ENCODE measurements at regions not wholly inside any gene's neighbourhood (a gene's known extent, or its start where the extent isn't known, plus 50 kb on each side); places are given as distances from the start of the nearest gene placed in this dataset.

GRCh38 chr3:18228060-18228459 lies 197.1 kb downstream of the SATB1 start:
- DNase-seq = no peak
- TF ChIP-seq, protein P1, sequence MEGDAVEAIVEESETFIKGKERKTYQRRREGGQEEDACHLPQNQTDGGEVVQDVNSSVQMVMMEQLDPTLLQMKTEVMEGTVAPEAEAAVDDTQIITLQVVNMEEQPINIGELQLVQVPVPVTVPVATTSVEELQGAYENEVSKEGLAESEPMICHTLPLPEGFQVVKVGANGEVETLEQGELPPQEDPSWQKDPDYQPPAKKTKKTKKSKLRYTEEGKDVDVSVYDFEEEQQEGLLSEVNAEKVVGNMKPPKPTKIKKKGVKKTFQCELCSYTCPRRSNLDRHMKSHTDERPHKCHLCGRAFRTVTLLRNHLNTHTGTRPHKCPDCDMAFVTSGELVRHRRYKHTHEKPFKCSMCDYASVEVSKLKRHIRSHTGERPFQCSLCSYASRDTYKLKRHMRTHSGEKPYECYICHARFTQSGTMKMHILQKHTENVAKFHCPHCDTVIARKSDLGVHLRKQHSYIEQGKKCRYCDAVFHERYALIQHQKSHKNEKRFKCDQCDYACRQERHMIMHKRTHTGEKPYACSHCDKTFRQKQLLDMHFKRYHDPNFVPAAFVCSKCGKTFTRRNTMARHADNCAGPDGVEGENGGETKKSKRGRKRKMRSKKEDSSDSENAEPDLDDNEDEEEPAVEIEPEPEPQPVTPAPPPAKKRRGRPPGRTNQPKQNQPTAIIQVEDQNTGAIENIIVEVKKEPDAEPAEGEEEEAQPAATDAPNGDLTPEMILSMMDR (IDR thresholded peaks at IDR 0.05) = no peak
- no peak for TF ChIP-seq POLR2A (IDR thresholded peaks at IDR 0.05)
- H3K27ac ChIP-seq = no peak overlapping the region
- no peaks in the 10 kb centered on the region for H3K27me3 ChIP-seq
- no peak overlapping the region for H3K4me3 ChIP-seq (replicated peaks in 1 of 3)
- H3K36me3 ChIP-seq = no peaks in the 10 kb centered on the region
- WGBS, 2 donors = 75 to 81% methylated on average over 1 of the region's 1 CpG
- no peaks in the 10 kb centered on the region for H3K4me1 ChIP-seq
- intact Hi-C loops (cut with DNase I) = no loop called here
- H3K9me3 ChIP-seq = no peaks in the 10 kb centered on the region

- TF ChIP-seq, protein P1 (IDR thresholded peaks at IDR 0.05) = no peak
- no peak for TF ChIP-seq POLR2A (IDR thresholded peaks at IDR 0.05)
- WGBS, 2 donors = 60 to 68% methylated on average over 3 of the region's 3 CpGs
- H3K9me3 ChIP-seq = no peaks in the 10 kb centered on the region
- H3K4me1 ChIP-seq = no peaks in the 10 kb centered on the region
- intact Hi-C loops (cut with DNase I) = no loop called here
- no peak overlapping the region for H3K4me3 ChIP-seq (replicated peaks in 1 of 3)
- no peaks in the 10 kb centered on the region for H3K27me3 ChIP-seq
- no peak overlapping the region for H3K27ac ChIP-seq
- no peak for DNase-seq
- no peaks in the 10 kb centered on the region for H3K36me3 ChIP-seq
These were observed 199.4 kb downstream of the SATB1 start for GRCh38 chr3:18225709-18226108.

DNA sequence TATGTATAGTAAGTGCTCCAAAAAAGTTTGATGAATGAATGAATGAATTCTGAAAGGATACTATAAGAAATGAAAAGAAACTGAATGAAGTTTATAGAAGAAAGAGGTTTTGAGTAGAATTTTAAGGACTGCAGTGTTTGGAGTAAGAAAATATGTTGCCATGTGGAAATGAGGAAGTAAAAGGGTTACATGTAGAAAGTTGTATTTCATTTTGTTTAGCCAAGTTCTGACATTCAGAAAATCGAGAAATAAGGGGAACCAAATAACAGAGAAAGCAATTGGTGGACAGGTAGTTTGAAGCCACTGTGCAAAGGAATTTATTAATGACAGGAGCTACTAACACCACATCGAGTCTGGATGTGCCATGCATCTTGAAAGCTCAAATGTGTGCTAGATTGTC lies 200.7 kb downstream of the SATB1 start:
- TF ChIP-seq, protein P1 (IDR thresholded peaks at IDR 0.05) = no peak
- Histone ChIP-seq H3K27me3 (no peaks in the 10 kb centered on the region), H3K9me3 (no peaks in the 10 kb centered on the region), H3K27ac (no peak overlapping the region), H3K36me3 (no peaks in the 10 kb centered on the region), H3K4me1 (no peaks in the 10 kb centered on the region), H3K4me3 (replicated peaks in 1 of 3) (no peak overlapping the region)
- WGBS, 2 donors = 65 to 73% methylated on average over 2 of the region's 2 CpGs
- intact Hi-C loops (cut with DNase I) = no loop called here
- no peak for DNase-seq

DNA sequence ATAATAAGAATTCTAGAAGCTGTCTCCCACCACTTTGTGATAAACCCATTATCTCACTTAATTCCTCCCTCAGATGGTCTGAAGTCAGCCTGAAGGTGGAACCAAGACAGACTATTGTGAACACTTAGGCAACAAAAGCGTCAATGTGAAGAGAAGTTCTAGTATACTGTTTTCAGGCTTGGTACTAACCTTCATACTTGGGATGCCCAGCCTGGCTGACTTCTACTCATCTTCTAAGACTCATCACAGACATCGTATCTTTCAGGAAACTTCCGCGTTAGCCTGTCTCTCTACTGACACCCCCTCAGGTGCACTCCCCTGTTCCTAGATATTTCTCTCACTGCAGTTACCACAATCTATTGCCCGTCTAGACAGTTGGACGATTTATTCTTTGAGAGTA lies 201.2 kb downstream of the SATB1 start:
- intact Hi-C loops (cut with DNase I) = no loop called here

GRCh38 chr3:18223571-18223970 lies 201.6 kb downstream of the SATB1 start:
- intact Hi-C loops (cut with DNase I) = no loop called here
- no peak for DNase-seq
- Histone ChIP-seq H3K27me3 (no peaks in the 10 kb centered on the region), H3K36me3 (no peaks in the 10 kb centered on the region), H3K27ac (no peak overlapping the region), H3K4me3 (replicated peaks in 1 of 3) (no peak overlapping the region), H3K4me1 (no peaks in the 10 kb centered on the region), H3K9me3 (no peaks in the 10 kb centered on the region)
- WGBS, 2 donors = 21 to 25% methylated on average over 2 of the region's 2 CpGs
- TF ChIP-seq POLR2A (IDR thresholded peaks at IDR 0.05) = no peak
- TF ChIP-seq, protein P1 (IDR thresholded peaks at IDR 0.05) = no peak

More for the DNA sequence above, 201.2 kb downstream of the SATB1 start:
- Histone ChIP-seq H3K36me3 (no peaks in the 10 kb centered on the region), H3K4me1 (no peaks in the 10 kb centered on the region), H3K27me3 (no peaks in the 10 kb centered on the region), H3K27ac (no peak overlapping the region), H3K4me3 (replicated peaks in 1 of 3) (no peak overlapping the region), H3K9me3 (no peaks in the 10 kb centered on the region)
- 83 to 87% methylated on average over 6 of the region's 6 CpGs for WGBS, 2 donors
- DNase-seq = no peak
- TF ChIP-seq, protein P1 (IDR thresholded peaks at IDR 0.05) = no peak
- no peak for TF ChIP-seq POLR2A (IDR thresholded peaks at IDR 0.05)
